Sigmoid colon (tissue), 6 donors: ENCODE measurements at regions not wholly inside any gene's neighbourhood (a gene's known extent, or its start where the extent isn't known, plus 50 kb on each side); places are given as distances from the start of the nearest gene placed in this dataset.

Experiments
- DNase-seq: peaks from one replicate; pipeline ENCODE4 v3.0.0-alpha.2; 2019
- H3K27ac ChIP-seq, 4 donors: fragments of 200-600 bp; sonication (generic); one replicate each; pipeline ENCODE4 v1.5.1; 2016 to 2019; ENCODE audit warnings: mild to moderate bottlenecking in 1 of 4
- H3K27me3 ChIP-seq, 3 donors: fragments of 200-600 bp; sonication (generic); one replicate each; pipeline ENCODE4 v1.5.1; 2019; ENCODE audit warnings: mild to moderate bottlenecking in 1 of 3
- H3K36me3 ChIP-seq, 4 donors: fragments of 200-600 bp; sonication (generic); one replicate each; pipeline ENCODE4 v1.5.1; 2016 to 2019
- H3K4me1 ChIP-seq, 4 donors: fragments of 200-600 bp; sonication (generic); one replicate each; pipeline ENCODE4 v1.5.1; 2017 to 2019
- H3K4me3 ChIP-seq, 4 donors: fragments of 200-600 bp; sonication (generic); one replicate each; pipeline ENCODE4 v1.5.1; 2017 to 2019; ENCODE audit warnings: mild to moderate bottlenecking in 2 of 4, moderate library complexity in 1 of 4
- H3K9me3 ChIP-seq, 4 donors: fragments of 200-600 bp in 3 of 4; sonication (generic) in 3 of 4; one replicate each; pipeline versions ENCODE4 v1.5.1 to v1.6.1; 2013 to 2019
- EP300 ChIP-seq, 4 donors: sonication (generic); formaldehyde crosslinking; IDR thresholded peaks; one replicate each; pipeline ENCODE4 v1.6.1; 2017; ENCODE audit warnings: antibody characterized with exemption in 4 of 4
- POLR2A ChIP-seq, 2 donors: fragments of 450-650 bp; IDR thresholded peaks; one replicate each; pipeline ENCODE4 v1.6.1; 2016; ENCODE audit warnings: antibody characterized with exemption in 2 of 2, mild to moderate bottlenecking in 2 of 2, moderate library complexity in 2 of 2
- POLR2AphosphoS5 ChIP-seq, 4 donors: sonication (generic); formaldehyde crosslinking; IDR thresholded peaks; one replicate each; pipeline ENCODE4 v1.6.1; 2017; ENCODE audit warnings: antibody characterized with exemption in 4 of 4
- WGBS, 2 donors: extraction: QIAGEN DNeasy Blood & Tissue Kit; methylation state at CpG; one replicate each; pipeline ENCODE4 v1.1.7; 2013; 5-methylcytosine and 5-hydroxymethylcytosine counted together
- intact Hi-C: fragments of 100-400 bp; cut with DNase I; formaldehyde crosslinking; loops from one replicate; pipeline ENCODE4 v1.15.1; 2023
- TF ChIP-seq, protein P1 (sequence below), 4 experiments: fragments of 450-650 bp in 3 of 4; fragments of 200-600 bp in 1 of 4; IDR thresholded peaks; one replicate each; pipeline ENCODE4 v1.5.1; 2016 to 2019; ENCODE audit warnings: antibody characterized with exemption in 4 of 4, mild to moderate bottlenecking in 3 of 4, moderate library complexity in 2 of 4
- donor health status: healthy with polysubstance abuse.
- donor health status: healthy.

DNA sequence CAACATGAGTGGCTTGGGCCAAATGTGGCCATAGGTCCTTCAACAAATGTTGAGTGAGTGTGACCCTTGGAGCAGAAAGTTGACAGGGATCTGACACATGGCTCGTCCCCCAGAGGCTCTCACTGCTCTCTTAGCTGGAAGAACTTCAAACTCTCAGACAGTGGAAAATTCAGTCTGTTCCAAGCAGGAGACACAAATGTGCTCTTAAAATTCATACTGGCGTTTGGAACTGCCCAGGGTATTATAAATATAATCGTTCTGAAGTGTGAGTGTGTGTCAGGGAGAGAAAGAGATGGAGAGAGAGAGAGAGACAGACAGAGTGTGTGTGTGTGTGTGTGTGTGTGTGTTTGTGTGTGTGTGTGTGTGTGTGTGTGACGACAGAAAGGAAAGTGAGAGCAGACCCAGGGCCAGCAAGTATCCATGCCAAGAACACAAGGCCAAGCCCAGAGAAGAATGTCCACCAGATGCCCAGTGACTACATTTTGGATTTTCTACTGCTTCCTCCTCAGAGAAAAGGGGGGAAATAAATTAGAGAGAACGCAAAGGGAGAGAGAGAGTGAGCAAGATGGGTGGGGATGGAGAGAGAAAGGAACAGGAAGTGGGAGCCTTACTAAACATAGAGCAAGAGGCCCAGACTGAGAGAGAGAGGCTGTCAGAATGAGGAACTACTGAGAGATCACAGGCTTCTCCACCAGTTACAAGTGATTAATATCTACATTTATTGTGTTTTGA lies 193.6 kb upstream of the NUDT4 start:
- DNase-seq, result peak; percentile 85
- H3K4me3 ChIP-seq, result no peak overlapping the region
- TF ChIP-seq POLR2AphosphoS5 (IDR thresholded peaks at IDR 0.05), result peak; percentile 30 to 61 (median 44)
- TF ChIP-seq POLR2A (IDR thresholded peaks at IDR 0.05), result no peak
- peak in 3 of 4 donors; percentile 33 to 48 (median 37) for TF ChIP-seq EP300 (IDR thresholded peaks at IDR 0.05)
- TF ChIP-seq, protein P1, sequence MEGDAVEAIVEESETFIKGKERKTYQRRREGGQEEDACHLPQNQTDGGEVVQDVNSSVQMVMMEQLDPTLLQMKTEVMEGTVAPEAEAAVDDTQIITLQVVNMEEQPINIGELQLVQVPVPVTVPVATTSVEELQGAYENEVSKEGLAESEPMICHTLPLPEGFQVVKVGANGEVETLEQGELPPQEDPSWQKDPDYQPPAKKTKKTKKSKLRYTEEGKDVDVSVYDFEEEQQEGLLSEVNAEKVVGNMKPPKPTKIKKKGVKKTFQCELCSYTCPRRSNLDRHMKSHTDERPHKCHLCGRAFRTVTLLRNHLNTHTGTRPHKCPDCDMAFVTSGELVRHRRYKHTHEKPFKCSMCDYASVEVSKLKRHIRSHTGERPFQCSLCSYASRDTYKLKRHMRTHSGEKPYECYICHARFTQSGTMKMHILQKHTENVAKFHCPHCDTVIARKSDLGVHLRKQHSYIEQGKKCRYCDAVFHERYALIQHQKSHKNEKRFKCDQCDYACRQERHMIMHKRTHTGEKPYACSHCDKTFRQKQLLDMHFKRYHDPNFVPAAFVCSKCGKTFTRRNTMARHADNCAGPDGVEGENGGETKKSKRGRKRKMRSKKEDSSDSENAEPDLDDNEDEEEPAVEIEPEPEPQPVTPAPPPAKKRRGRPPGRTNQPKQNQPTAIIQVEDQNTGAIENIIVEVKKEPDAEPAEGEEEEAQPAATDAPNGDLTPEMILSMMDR (IDR thresholded peaks at IDR 0.05), result no peak
- peaks cover 0 to 38% (median 34%) of the 10 kb centered on the region in 4 donors for H3K4me1 ChIP-seq
- no peaks in the 10 kb centered on the region for H3K27me3 ChIP-seq
- no peaks in the 10 kb centered on the region for H3K36me3 ChIP-seq
- H3K27ac ChIP-seq, result peak overlapping the region; percentile 70 to 81 (median 78)
- WGBS, 2 donors, result 40 to 69% methylated on average over 5 of the region's 5 CpGs
- intact Hi-C loops, result loop anchor here (5.0 kb wide), 2 partner anchors 82 to 193 kb away; partner anchors contain the start of gene NUDT4
- H3K9me3 ChIP-seq, result no peaks in the 10 kb centered on the region

DNA sequence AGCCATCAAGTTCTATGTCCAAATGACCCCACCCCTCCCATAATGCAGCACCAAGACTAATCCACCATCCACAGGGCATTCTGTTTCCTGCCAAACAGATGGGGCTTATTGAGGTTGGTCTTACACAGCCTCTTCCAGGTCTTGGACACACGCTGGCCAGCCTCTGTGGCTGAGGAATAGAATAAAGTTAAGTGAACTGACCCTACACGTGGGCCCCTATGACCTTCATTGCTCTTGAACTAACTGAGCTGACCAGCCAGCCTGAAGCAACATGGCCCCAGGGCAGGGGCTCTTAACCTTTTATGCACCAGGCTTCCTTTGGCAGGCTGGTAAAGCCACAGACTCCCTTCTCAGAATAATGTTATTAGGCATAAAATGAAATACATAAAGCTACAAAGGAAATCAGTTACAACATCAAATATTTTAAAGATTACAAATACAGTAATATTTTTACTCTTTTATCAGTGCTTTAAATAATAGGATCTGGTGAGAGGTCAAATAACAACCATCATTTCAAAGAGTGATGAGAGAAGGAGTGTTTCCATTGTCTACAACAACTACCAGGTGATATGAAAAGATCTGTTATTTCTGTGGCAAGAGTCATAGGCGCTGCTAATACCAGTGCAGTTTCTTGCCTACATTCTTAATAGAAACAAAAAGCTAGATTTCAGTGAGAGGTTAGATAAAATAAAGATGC lies 192.9 kb upstream of the NUDT4 start:
- Histone ChIP-seq H3K36me3 (no peaks in the 10 kb centered on the region), H3K4me3 (no peak overlapping the region), H3K27me3 (no peaks in the 10 kb centered on the region), H3K9me3 (no peaks in the 10 kb centered on the region), H3K4me1 (peaks cover 0 to 34% (median 30%) of the 10 kb centered on the region in 4 donors), H3K27ac (peak overlapping the region; percentile 70 to 81 (median 78))
- TF ChIP-seq POLR2AphosphoS5 (IDR thresholded peaks at IDR 0.05) (no peak), EP300 (IDR thresholded peaks at IDR 0.05) (no peak), POLR2A (IDR thresholded peaks at IDR 0.05) (no peak)
- TF ChIP-seq, protein P1 (IDR thresholded peaks at IDR 0.05), result no peak
- WGBS, 2 donors, result 63 to 85% methylated on average over 3 of the region's 3 CpGs
- DNase-seq, result no peak
- intact Hi-C loops, result loop anchor here (5.0 kb wide), 2 partner anchors 83 to 192 kb away; partner anchors contain the start of gene NUDT4

DNA sequence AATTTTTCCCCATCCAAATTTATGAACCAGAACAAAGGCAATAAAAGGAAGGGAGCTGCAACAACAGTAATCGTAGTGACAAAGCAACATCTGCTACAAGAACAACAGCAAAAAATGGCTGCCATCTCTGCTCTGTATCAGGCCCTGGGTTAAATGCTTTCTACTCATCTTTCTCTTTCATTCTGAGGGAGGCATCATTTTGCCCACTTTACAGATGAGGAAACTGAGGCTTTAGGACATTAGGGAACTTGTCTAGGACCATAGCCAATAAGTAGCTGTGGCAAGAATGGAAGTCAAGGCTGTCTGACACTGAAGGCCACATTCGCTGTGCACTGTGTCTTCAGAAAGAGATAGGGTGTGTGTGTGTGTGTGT lies 192.4 kb upstream of the NUDT4 start:
- Histone ChIP-seq H3K4me1 (peaks cover 0 to 34% (median 30%) of the 10 kb centered on the region in 4 donors), H3K27ac (peak overlapping the region in 2 of 4 donors; percentile 78), H3K4me3 (no peak overlapping the region), H3K9me3 (no peaks in the 10 kb centered on the region), H3K27me3 (no peaks in the 10 kb centered on the region), H3K36me3 (no peaks in the 10 kb centered on the region)
- 88 to 90% methylated on average over 2 of the region's 2 CpGs for WGBS, 2 donors
- TF ChIP-seq EP300 (IDR thresholded peaks at IDR 0.05), result no peak
- no peak for TF ChIP-seq POLR2A (IDR thresholded peaks at IDR 0.05)
- TF ChIP-seq POLR2AphosphoS5 (IDR thresholded peaks at IDR 0.05), result no peak
- intact Hi-C loops, result no loop called here
- DNase-seq, result no peak

DNA sequence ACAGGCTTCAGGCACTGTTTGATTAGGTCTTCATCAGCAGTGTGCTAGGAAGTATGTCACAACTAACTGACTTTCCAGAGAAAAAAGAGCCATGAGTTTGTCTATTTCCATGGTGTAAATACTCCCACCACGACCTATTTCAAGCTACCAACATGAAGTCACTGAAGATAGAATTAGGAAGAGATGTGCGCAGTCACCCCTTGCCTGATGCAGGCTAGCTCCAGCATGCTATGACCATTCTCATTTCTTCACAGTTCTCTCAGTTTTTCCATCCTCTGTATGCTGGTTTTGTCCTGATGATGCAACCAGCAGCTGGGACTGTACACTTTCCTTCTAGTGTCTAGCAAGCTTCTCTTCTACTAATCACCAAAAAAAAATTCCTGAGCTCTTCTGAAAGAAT lies 191.6 kb upstream of the NUDT4 start:
- H3K4me1 ChIP-seq, result peaks cover 0 to 33% (median 28%) of the 10 kb centered on the region in 4 donors
- no peaks in the 10 kb centered on the region for H3K27me3 ChIP-seq
- H3K27ac ChIP-seq, result no peak overlapping the region
- intact Hi-C loops, result no loop called here
- no peak overlapping the region for H3K4me3 ChIP-seq
- DNase-seq, result no peak
- TF ChIP-seq, protein P1 (IDR thresholded peaks at IDR 0.05), result no peak
- TF ChIP-seq POLR2AphosphoS5 (IDR thresholded peaks at IDR 0.05), result no peak
- no peak for TF ChIP-seq POLR2A (IDR thresholded peaks at IDR 0.05)
- no peak for TF ChIP-seq EP300 (IDR thresholded peaks at IDR 0.05)
- 87 to 89% methylated on average over 2 of the region's 2 CpGs for WGBS, 2 donors
- no peaks in the 10 kb centered on the region for H3K36me3 ChIP-seq
- no peaks in the 10 kb centered on the region for H3K9me3 ChIP-seq

DNA sequence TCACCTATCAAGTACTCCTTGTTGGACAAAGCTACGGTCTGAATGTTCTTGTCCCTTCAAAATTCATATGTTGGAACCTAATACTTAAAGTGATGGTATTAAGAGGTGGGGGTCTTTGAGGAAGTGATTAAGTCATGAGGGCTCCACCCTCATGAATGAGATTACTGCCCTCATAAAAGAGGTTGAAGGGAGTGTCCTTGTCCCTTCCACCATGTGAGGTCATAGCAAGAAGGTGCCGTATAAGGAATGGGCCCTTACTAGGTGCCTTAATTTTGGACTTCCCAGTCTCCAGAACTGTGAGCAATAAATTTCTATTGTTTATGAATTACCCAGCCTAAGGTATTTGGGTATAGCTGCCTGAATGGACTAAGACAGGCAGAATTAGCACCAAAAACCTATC lies 191.1 kb upstream of the NUDT4 start:
- no peak for DNase-seq
- no peaks in the 10 kb centered on the region for H3K36me3 ChIP-seq
- no peak overlapping the region for H3K4me3 ChIP-seq
- no peak for TF ChIP-seq POLR2A (IDR thresholded peaks at IDR 0.05)
- TF ChIP-seq, protein P1 (IDR thresholded peaks at IDR 0.05), result no peak
- TF ChIP-seq EP300 (IDR thresholded peaks at IDR 0.05), result no peak
- no peak for TF ChIP-seq POLR2AphosphoS5 (IDR thresholded peaks at IDR 0.05)
- no peak overlapping the region for H3K27ac ChIP-seq
- H3K27me3 ChIP-seq, result no peaks in the 10 kb centered on the region
- H3K9me3 ChIP-seq, result no peaks in the 10 kb centered on the region
- 70 to 78% methylated on average over 2 of the region's 2 CpGs for WGBS, 2 donors
- intact Hi-C loops, result no loop called here
- peaks cover 0 to 33% (median 29%) of the 10 kb centered on the region in 4 donors for H3K4me1 ChIP-seq
